Panc1 (cell line): ENCODE measurements at regions not wholly inside any gene's neighbourhood (a gene's known extent, or its start where the extent isn't known, plus 50 kb on each side); places are given as distances from the start of the nearest gene placed in this dataset.

Experiments used
- TF ChIP-seq, protein P1 (sequence below): fragments of 450-650 bp; IDR thresholded peaks from 2 replicates; pipeline ENCODE4 v1.5.1; 2017; ENCODE audit warnings: mild to moderate bottlenecking
- TF ChIP-seq, protein P2 (sequence below), 2 experiments: IDR thresholded peaks; 2 replicates each; pipeline ENCODE4 v1.6.1; 2011 to 2012; ENCODE audit warnings: low read depth in 2 of 2, control low read depth in 1 of 2, low read length in 1 of 2, mild to moderate bottlenecking in 1 of 2, moderate library complexity in 1 of 2; ENCODE audit not compliant: insufficient read depth in 1 of 2

GRCh38 chr7:37578350-37578749 is 105.2 kb upstream of the GPR141 start:
- TF ChIP-seq, protein P1, sequence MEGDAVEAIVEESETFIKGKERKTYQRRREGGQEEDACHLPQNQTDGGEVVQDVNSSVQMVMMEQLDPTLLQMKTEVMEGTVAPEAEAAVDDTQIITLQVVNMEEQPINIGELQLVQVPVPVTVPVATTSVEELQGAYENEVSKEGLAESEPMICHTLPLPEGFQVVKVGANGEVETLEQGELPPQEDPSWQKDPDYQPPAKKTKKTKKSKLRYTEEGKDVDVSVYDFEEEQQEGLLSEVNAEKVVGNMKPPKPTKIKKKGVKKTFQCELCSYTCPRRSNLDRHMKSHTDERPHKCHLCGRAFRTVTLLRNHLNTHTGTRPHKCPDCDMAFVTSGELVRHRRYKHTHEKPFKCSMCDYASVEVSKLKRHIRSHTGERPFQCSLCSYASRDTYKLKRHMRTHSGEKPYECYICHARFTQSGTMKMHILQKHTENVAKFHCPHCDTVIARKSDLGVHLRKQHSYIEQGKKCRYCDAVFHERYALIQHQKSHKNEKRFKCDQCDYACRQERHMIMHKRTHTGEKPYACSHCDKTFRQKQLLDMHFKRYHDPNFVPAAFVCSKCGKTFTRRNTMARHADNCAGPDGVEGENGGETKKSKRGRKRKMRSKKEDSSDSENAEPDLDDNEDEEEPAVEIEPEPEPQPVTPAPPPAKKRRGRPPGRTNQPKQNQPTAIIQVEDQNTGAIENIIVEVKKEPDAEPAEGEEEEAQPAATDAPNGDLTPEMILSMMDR = no peak
- TF ChIP-seq, protein P2, sequence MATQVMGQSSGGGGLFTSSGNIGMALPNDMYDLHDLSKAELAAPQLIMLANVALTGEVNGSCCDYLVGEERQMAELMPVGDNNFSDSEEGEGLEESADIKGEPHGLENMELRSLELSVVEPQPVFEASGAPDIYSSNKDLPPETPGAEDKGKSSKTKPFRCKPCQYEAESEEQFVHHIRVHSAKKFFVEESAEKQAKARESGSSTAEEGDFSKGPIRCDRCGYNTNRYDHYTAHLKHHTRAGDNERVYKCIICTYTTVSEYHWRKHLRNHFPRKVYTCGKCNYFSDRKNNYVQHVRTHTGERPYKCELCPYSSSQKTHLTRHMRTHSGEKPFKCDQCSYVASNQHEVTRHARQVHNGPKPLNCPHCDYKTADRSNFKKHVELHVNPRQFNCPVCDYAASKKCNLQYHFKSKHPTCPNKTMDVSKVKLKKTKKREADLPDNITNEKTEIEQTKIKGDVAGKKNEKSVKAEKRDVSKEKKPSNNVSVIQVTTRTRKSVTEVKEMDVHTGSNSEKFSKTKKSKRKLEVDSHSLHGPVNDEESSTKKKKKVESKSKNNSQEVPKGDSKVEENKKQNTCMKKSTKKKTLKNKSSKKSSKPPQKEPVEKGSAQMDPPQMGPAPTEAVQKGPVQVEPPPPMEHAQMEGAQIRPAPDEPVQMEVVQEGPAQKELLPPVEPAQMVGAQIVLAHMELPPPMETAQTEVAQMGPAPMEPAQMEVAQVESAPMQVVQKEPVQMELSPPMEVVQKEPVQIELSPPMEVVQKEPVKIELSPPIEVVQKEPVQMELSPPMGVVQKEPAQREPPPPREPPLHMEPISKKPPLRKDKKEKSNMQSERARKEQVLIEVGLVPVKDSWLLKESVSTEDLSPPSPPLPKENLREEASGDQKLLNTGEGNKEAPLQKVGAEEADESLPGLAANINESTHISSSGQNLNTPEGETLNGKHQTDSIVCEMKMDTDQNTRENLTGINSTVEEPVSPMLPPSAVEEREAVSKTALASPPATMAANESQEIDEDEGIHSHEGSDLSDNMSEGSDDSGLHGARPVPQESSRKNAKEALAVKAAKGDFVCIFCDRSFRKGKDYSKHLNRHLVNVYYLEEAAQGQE (IDR thresholded peaks at IDR 0.05; ENCODE audit: insufficient read depth in 1 of 2, low read depth in 2 of 2, low read length in 1 of 2) = no peak
